Vagina (tissue), 2 donors: ENCODE measurements at regions not wholly inside any gene's neighbourhood (a gene's known extent, or its start where the extent isn't known, plus 50 kb on each side); places are given as distances from the start of the nearest gene placed in this dataset.

ENCODE experiments used
- POLR2A ChIP-seq, 2 donors: fragments of 450-650 bp; IDR thresholded peaks; one replicate each; pipeline ENCODE4 v1.6.1; 2017; ENCODE audit warnings: antibody characterized with exemption in 2 of 2, mild to moderate bottlenecking in 2 of 2, moderate library complexity in 2 of 2
- TF ChIP-seq, protein P1 (sequence below), 3 experiments: fragments of 450-650 bp in 2 of 3; fragments of 200-600 bp in 1 of 3; sonication (generic) in 1 of 3; IDR thresholded peaks; one replicate each; pipeline ENCODE4 v1.5.1; 2017 to 2019; ENCODE audit warnings: antibody characterized with exemption in 3 of 3, mild to moderate bottlenecking in 2 of 3, moderate library complexity in 2 of 3

DNA sequence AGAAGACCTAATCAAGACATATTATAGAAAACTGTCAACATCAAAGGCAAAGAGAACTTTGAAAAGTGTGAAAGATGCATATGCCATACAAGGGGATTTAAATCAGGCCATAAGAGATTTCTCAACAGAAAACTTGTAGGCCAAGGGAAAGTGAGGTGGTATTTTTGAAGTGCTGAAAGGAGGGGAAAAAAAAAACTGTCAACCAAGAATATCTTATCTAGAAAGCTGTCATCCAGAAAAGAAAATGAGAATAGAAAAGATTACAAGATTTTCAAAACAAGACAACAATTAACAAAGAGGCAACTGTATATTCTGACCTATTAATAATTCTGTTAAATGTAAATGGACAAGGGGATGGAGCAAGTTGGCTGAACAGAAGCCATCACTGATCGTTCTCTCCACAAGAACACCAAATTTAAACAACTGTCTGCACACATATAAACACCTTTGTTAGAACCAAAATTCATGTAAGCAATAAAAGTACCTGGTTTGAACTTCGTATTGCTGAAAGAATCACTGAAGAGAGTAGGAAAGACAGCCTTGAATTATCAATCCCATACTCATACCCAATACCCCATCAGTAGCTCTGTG, 880.1 kb upstream of the PCDH9 start:
- TF ChIP-seq, protein P1, sequence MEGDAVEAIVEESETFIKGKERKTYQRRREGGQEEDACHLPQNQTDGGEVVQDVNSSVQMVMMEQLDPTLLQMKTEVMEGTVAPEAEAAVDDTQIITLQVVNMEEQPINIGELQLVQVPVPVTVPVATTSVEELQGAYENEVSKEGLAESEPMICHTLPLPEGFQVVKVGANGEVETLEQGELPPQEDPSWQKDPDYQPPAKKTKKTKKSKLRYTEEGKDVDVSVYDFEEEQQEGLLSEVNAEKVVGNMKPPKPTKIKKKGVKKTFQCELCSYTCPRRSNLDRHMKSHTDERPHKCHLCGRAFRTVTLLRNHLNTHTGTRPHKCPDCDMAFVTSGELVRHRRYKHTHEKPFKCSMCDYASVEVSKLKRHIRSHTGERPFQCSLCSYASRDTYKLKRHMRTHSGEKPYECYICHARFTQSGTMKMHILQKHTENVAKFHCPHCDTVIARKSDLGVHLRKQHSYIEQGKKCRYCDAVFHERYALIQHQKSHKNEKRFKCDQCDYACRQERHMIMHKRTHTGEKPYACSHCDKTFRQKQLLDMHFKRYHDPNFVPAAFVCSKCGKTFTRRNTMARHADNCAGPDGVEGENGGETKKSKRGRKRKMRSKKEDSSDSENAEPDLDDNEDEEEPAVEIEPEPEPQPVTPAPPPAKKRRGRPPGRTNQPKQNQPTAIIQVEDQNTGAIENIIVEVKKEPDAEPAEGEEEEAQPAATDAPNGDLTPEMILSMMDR (IDR thresholded peaks at IDR 0.05) = no peak
- TF ChIP-seq POLR2A (IDR thresholded peaks at IDR 0.05) = no peak
